ENCODE measurements at regions not wholly inside any gene's neighbourhood (a gene's known extent, or its start where the extent isn't known, plus 50 kb on each side); places are given as distances from the start of the nearest gene placed in this dataset.

- H3K4me2 ChIP-seq (ENCODE audit: low read length), result no peak overlapping the region
- no peak overlapping the region for H3K9ac ChIP-seq (ENCODE audit: low read length)
- no peak overlapping the region for H4K91ac ChIP-seq (ENCODE audit: low read depth, low read length)
- H2BK12ac ChIP-seq (ENCODE audit: low read length), result no peak overlapping the region
- WGBS (ENCODE audit: extremely low coverage, insufficient coverage, insufficient read length), result no CpG with 5 or more reads among the region's 3 CpGs
- no peak overlapping the region for H3K4ac ChIP-seq (ENCODE audit: low read depth, low read length)
- no peaks in the 10 kb centered on the region for H3K27me3 ChIP-seq (ENCODE audit: insufficient read depth, low read length)
- H2AK5ac ChIP-seq (ENCODE audit: low read length), result no peak overlapping the region
- H3K36me3 ChIP-seq (ENCODE audit: control insufficient read depth in 1 of 2, insufficient read depth in 2 of 2, low read length in 2 of 2), result no peaks in the 10 kb centered on the region
- H2BK120ac ChIP-seq (ENCODE audit: insufficient read depth, low read length, poor library complexity), result no peak overlapping the region
- no peak overlapping the region for H3K27ac ChIP-seq (ENCODE audit: low read depth, low read length)
- no peaks in the 10 kb centered on the region for H3K4me1 ChIP-seq (ENCODE audit: control insufficient read depth in 1 of 2, insufficient read depth in 2 of 2, low read length in 2 of 2)
- DNase-seq, result no peak
- H3K18ac ChIP-seq (ENCODE audit: low read length), result no peak overlapping the region
- H3K14ac ChIP-seq (ENCODE audit: low read length), result no peak overlapping the region
- H3K9me3 ChIP-seq (ENCODE audit: insufficient read depth, low read depth, low read length), result no peaks in the 10 kb centered on the region
- H2BK5ac ChIP-seq (ENCODE audit: low read depth, low read length, poor library complexity), result no peak overlapping the region
- no peak overlapping the region for H3K23ac ChIP-seq (ENCODE audit: low read length)
- no peaks in the 10 kb centered on the region for H3K79me1 ChIP-seq (ENCODE audit: low read length)
- H3K4me3 ChIP-seq (ENCODE audit: low read depth, low read length), result no peak overlapping the region
- no peak overlapping the region for H4K8ac ChIP-seq (ENCODE audit: low read depth, low read length)
- H2AFZ ChIP-seq (ENCODE audit: insufficient read depth, low read length, poor library complexity), result no peak overlapping the region
- H4K12ac ChIP-seq (ENCODE audit: low read depth, low read length), result no peak overlapping the region
- H3K79me2 ChIP-seq (ENCODE audit: control insufficient read depth, insufficient read depth, low read length, poor library complexity), result no peaks in the 10 kb centered on the region
Measured at GRCh38 chr1:82907313-82907712, 1091.6 kb downstream of the TTLL7 start.

DNA sequence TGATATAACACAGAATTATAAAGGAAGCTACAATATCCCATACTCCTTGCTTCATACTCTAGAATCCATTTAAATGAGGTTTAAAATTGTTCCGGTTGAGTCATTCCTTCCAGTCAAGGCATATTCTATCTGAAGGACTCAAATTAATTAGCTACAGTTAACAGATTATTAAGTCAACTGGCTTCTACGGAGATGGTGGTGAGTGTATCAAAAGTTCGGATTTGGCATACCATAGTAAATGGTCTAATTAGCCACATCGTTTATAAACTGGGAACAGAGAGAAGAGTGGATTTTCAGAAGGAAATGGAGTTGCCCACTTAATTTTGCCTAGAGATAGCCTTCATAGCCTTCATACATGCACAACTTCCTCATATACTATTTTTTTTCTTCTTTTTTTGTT is 1095.3 kb downstream of the TTLL7 start:
- Histone ChIP-seq H3K18ac (ENCODE audit: low read length) (no peak overlapping the region), H2AFZ (ENCODE audit: insufficient read depth, low read length, poor library complexity) (no peak overlapping the region), H3K79me2 (ENCODE audit: control insufficient read depth, insufficient read depth, low read length, poor library complexity) (no peaks in the 10 kb centered on the region), H3K4me3 (ENCODE audit: low read depth, low read length) (no peak overlapping the region), H2BK12ac (ENCODE audit: low read length) (no peak overlapping the region), H3K36me3 (ENCODE audit: control insufficient read depth in 1 of 2, insufficient read depth in 2 of 2, low read length in 2 of 2) (no peaks in the 10 kb centered on the region), H2BK5ac (ENCODE audit: low read depth, low read length, poor library complexity) (no peak overlapping the region), H3K14ac (ENCODE audit: low read length) (no peak overlapping the region), H4K91ac (ENCODE audit: low read depth, low read length) (no peak overlapping the region), H3K4ac (ENCODE audit: low read depth, low read length) (no peak overlapping the region), H3K23ac (ENCODE audit: low read length) (no peak overlapping the region), H3K9me3 (ENCODE audit: insufficient read depth, low read depth, low read length) (no peaks in the 10 kb centered on the region), H3K79me1 (ENCODE audit: low read length) (no peaks in the 10 kb centered on the region), H2AK5ac (ENCODE audit: low read length) (no peak overlapping the region), H2BK120ac (ENCODE audit: insufficient read depth, low read length, poor library complexity) (no peak overlapping the region), H3K4me2 (ENCODE audit: low read length) (no peak overlapping the region), H3K27me3 (ENCODE audit: insufficient read depth, low read length) (no peaks in the 10 kb centered on the region), H3K27ac (ENCODE audit: low read depth, low read length) (no peak overlapping the region), H3K9ac (ENCODE audit: low read length) (no peak overlapping the region), H3K4me1 (ENCODE audit: control insufficient read depth in 1 of 2, insufficient read depth in 2 of 2, low read length in 2 of 2) (no peaks in the 10 kb centered on the region), H4K12ac (ENCODE audit: low read depth, low read length) (no peak overlapping the region), H4K8ac (ENCODE audit: low read depth, low read length) (no peak overlapping the region)
- no peak for DNase-seq
- WGBS (ENCODE audit: extremely low coverage, insufficient coverage, insufficient read length), result no CpG with 5 or more reads among the region's 4 CpGs

DNA sequence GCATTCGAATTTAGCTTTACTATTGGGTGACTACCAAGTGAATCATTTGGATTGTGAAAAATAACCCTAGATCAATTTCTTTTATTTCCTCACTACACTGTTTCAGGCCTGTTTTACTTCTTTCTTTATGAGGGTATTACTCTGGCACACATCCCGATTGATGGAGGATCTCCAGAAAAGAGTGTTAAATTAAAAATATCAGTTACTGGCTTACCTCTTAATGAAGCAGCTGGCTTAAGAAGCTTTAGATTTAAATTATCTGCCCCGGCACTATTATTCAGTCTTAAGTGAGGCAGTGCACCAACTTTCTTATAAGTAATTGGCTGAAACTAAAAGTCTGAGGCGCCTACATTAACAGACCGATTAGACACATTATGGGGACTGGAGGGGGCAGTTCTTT is 1097.4 kb downstream of the TTLL7 start:
- no peak overlapping the region for H2AK5ac ChIP-seq (ENCODE audit: low read length)
- no peaks in the 10 kb centered on the region for H3K79me2 ChIP-seq (ENCODE audit: control insufficient read depth, insufficient read depth, low read length, poor library complexity)
- no peak overlapping the region for H3K4ac ChIP-seq (ENCODE audit: low read depth, low read length)
- H3K4me2 ChIP-seq (ENCODE audit: low read length), result no peak overlapping the region
- no peak overlapping the region for H4K91ac ChIP-seq (ENCODE audit: low read depth, low read length)
- no peak overlapping the region for H3K9ac ChIP-seq (ENCODE audit: low read length)
- H3K23ac ChIP-seq (ENCODE audit: low read length), result no peak overlapping the region
- H3K18ac ChIP-seq (ENCODE audit: low read length), result no peak overlapping the region
- no peaks in the 10 kb centered on the region for H3K27me3 ChIP-seq (ENCODE audit: insufficient read depth, low read length)
- H2BK12ac ChIP-seq (ENCODE audit: low read length), result no peak overlapping the region
- H3K9me3 ChIP-seq (ENCODE audit: insufficient read depth, low read depth, low read length), result no peaks in the 10 kb centered on the region
- no peak overlapping the region for H4K12ac ChIP-seq (ENCODE audit: low read depth, low read length)
- WGBS (ENCODE audit: extremely low coverage, insufficient coverage, insufficient read length), result no CpG with 5 or more reads among the region's 5 CpGs
- no peaks in the 10 kb centered on the region for H3K79me1 ChIP-seq (ENCODE audit: low read length)
- H3K4me3 ChIP-seq (ENCODE audit: low read depth, low read length), result no peak overlapping the region
- no peak overlapping the region for H4K8ac ChIP-seq (ENCODE audit: low read depth, low read length)
- DNase-seq, result no peak
- no peaks in the 10 kb centered on the region for H3K36me3 ChIP-seq (ENCODE audit: control insufficient read depth in 1 of 2, insufficient read depth in 2 of 2, low read length in 2 of 2)
- no peaks in the 10 kb centered on the region for H3K4me1 ChIP-seq (ENCODE audit: control insufficient read depth in 1 of 2, insufficient read depth in 2 of 2, low read length in 2 of 2)
- H2BK120ac ChIP-seq (ENCODE audit: insufficient read depth, low read length, poor library complexity), result no peak overlapping the region
- no peak overlapping the region for H2BK5ac ChIP-seq (ENCODE audit: low read depth, low read length, poor library complexity)
- no peak overlapping the region for H3K27ac ChIP-seq (ENCODE audit: low read depth, low read length)
- no peak overlapping the region for H2AFZ ChIP-seq (ENCODE audit: insufficient read depth, low read length, poor library complexity)
- no peak overlapping the region for H3K14ac ChIP-seq (ENCODE audit: low read length)

DNA sequence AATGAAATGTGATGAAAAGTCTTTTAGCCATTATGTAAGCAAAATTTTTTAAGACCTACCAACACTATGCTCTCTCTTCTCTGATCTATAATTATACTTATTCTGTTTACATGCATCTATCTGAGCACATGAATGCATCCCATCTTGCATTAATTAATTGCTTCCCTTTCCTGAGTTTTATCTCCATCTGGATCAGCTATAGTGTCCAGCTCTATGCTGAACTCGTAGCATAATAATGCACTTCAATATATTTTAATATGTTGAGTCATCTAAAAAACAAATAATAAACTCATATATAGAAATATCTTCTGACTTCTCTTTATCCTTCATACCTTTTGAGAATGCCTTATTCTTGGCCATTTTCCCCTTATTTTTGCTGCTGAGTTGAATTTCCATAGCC is 1097.8 kb downstream of the TTLL7 start:
- Histone ChIP-seq H3K18ac (ENCODE audit: low read length) (no peak overlapping the region), H3K4me1 (ENCODE audit: control insufficient read depth in 1 of 2, insufficient read depth in 2 of 2, low read length in 2 of 2) (no peaks in the 10 kb centered on the region), H3K36me3 (ENCODE audit: control insufficient read depth in 1 of 2, insufficient read depth in 2 of 2, low read length in 2 of 2) (no peaks in the 10 kb centered on the region), H2BK5ac (ENCODE audit: low read depth, low read length, poor library complexity) (no peak overlapping the region), H4K8ac (ENCODE audit: low read depth, low read length) (no peak overlapping the region), H3K14ac (ENCODE audit: low read length) (no peak overlapping the region), H4K91ac (ENCODE audit: low read depth, low read length) (no peak overlapping the region), H3K4me3 (ENCODE audit: low read depth, low read length) (no peak overlapping the region), H2AFZ (ENCODE audit: insufficient read depth, low read length, poor library complexity) (no peak overlapping the region), H3K27me3 (ENCODE audit: insufficient read depth, low read length) (no peaks in the 10 kb centered on the region), H2BK12ac (ENCODE audit: low read length) (no peak overlapping the region), H3K9me3 (ENCODE audit: insufficient read depth, low read depth, low read length) (no peaks in the 10 kb centered on the region), H3K4me2 (ENCODE audit: low read length) (no peak overlapping the region), H2AK5ac (ENCODE audit: low read length) (no peak overlapping the region), H2BK120ac (ENCODE audit: insufficient read depth, low read length, poor library complexity) (no peak overlapping the region), H3K4ac (ENCODE audit: low read depth, low read length) (no peak overlapping the region), H3K27ac (ENCODE audit: low read depth, low read length) (no peak overlapping the region), H3K79me1 (ENCODE audit: low read length) (no peaks in the 10 kb centered on the region), H4K12ac (ENCODE audit: low read depth, low read length) (no peak overlapping the region), H3K23ac (ENCODE audit: low read length) (no peak overlapping the region), H3K79me2 (ENCODE audit: control insufficient read depth, insufficient read depth, low read length, poor library complexity) (no peaks in the 10 kb centered on the region), H3K9ac (ENCODE audit: low read length) (no peak overlapping the region)
- no peak for DNase-seq
- no CpG with 5 or more reads among the region's 1 CpG for WGBS (ENCODE audit: extremely low coverage, insufficient coverage, insufficient read length)
